Erythroblast (primary cell): ENCODE measurements at regions not wholly inside any gene's neighbourhood (a gene's known extent, or its start where the extent isn't known, plus 50 kb on each side); places are given as distances from the start of the nearest gene placed in this dataset.

Source experiments
- GATA1 ChIP-seq: IDR thresholded peaks from 2 replicates; pipeline ENCODE4 v1.6.1; 2011; ENCODE audit warnings: low read depth, mild to moderate bottlenecking, control low read depth, low read length, moderate library complexity
- POLR2A ChIP-seq: IDR thresholded peaks from 2 replicates; pipeline ENCODE4 v1.6.1; 2011; ENCODE audit warnings: mild to moderate bottlenecking, low read length

DNA sequence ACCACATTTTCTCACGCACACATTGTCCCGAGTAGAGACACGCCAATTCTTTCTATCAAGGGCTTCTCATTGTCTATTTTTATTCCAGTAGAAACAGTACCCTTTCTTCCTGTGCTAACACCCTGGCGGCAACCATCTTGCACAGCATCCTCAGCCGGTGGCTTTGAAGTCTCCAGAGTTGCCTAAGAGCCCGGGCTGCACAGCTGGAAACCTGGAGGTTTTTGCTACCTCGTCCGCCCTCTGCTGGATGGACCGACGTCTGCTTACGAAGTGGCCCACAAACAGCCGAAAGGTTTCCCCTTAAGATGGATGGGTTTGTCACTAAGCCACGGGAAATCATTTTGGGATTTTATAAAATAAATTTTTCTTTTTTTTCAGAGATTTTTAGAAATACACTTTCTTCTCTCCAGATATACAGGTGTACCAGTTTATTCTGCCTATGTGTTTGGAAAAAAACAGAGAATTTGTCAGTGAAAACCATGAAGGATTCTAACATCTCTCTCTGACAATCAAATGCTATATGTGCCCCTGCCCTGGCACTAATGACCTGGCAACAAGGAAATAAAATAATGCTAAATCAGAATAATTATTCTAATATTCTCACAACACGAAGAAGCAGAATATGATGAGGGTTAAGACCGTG lies 81.8 kb upstream of the FAM204A start:
- no peak for TF ChIP-seq POLR2A
- TF ChIP-seq GATA1 = no peak
